ENCODE measurements at regions not wholly inside any gene's neighbourhood (a gene's known extent, or its start where the extent isn't known, plus 50 kb on each side); places are given as distances from the start of the nearest gene placed in this dataset.
A peak's percentile ranks its signal among the peaks of the same experiment; 100 is the strongest.
"Not testable (repeated sequence)": the region's sequence is repeated elsewhere in the genome, so short reads cannot be mapped to it uniquely, and the experiment has no call there.

GRCh38 chr22:44630826-44631225, 71.2 kb upstream of the PRR5 start:
- no peak for DNase-seq (ENCODE audit: low read depth)

- no peak for DNase-seq (ENCODE audit: low read depth)
Observed at GRCh38 chr22:44628835-44629234, 73.2 kb upstream of the PRR5 start.

GRCh38 chr22:44628273-44628672, 73.7 kb upstream of the PRR5 start:
- no peak for DNase-seq (ENCODE audit: low read depth)

- no peak for DNase-seq (ENCODE audit: low read depth)
Observed at GRCh38 chr22:44627521-44628139, 74.4 kb upstream of the PRR5 start.

- DNase-seq (ENCODE audit: low read depth) = peak; percentile 42
Observed at GRCh38 chr22:44625981-44626687, 75.9 kb upstream of the PRR5 start.

DNA sequence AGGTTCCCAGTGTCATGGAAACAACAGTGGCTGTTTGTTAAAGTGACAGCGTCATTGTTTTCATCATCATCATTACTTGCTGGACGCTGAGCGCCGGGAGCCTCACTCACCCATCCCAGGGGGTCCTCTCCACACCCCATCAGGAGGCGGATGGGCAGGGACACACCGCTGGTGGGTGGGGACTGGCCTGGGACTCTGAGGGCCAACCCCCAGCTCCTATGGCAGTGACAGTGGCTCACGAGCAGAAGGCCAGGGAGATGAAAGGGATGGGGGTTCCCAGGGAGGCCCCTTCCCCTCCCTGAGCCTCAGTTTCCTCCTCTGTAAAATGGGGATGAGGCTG, 76.6 kb upstream of the PRR5 start:
- no peak for DNase-seq (ENCODE audit: low read depth)

DNA sequence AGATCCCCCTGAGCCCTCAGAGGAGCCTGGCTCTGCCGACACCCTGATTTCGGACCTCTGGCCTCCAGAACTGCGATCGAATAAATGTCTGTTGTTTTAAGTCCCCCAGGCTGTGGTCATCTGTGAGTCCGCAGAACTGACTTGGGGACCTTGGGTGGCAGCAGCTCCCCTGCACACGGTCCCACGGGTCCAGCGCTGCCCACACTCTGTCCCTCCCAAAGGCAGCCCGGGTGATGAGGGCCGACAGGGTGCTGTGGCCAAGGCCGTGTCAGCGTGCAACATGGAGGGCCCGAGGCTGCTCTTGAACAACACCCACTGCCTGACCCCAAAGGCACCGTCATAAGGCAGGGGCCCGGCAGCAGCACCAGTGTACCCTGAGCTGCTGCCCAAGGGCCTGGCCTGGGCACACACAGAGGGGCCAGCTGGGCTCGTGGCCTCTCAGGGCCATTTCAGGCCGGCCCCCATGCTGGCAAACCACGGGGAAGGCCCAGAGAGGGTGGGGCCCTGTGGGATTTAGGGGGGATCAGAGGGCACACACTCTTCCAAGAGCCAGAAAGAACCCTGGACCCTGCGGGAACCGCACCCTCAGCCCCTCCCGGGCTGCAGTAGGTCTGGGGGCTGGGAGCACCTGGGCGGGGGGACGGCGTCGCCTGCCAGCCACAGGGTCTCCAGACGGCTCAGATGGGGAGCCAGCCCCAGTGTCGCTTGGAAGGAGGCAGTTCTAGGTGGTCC, 77.1 kb upstream of the PRR5 start:
- DNase-seq (ENCODE audit: low read depth) = no peak

- peak; percentile 34 for DNase-seq (ENCODE audit: low read depth)
Observed at GRCh38 chr22:44623771-44624510, 78.1 kb upstream of the PRR5 start.

GRCh38 chr22:44622679-44623078, 79.3 kb upstream of the PRR5 start:
- no peak for DNase-seq (ENCODE audit: low read depth)

GRCh38 chr22:44622147-44622427, 79.9 kb upstream of the PRR5 start:
- DNase-seq (ENCODE audit: low read depth) = no peak

DNA sequence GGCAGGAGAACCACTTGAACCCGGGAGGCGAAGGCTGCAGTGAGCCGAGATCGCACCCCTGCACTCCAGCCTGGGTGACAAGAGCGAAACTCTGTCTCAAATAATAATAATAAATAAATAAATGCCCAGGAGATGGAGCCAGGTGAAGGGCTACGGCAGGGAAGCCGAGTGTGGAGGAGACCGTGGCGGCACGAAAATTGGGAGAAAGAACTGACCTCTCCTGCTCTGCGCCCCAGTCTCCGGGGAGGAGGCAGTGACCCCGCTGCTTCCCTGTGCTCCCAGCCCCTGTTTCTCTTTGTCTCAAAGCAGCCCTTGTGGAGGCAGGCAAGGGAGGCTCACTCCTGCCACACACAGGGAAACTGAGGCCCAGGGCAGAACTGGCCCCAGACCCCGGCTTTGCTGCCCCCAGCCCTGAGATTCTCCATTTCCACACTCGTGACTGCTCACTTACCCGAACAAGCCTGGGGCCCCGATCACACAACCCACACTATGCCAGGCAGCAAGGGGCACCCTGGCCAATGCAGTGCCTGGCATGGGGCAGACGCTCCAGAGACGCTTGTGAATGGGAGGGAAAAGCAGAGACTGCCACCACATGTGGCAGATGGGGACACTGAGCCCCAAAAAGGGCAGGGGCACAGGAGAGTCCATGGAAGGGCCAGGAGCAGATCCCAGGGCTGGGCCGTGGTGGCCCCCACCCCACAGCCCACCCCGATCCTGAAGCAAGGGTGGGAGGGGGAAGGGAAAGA, 80.4 kb upstream of the PRR5 start:
- no peak for DNase-seq (ENCODE audit: low read depth)

DNA sequence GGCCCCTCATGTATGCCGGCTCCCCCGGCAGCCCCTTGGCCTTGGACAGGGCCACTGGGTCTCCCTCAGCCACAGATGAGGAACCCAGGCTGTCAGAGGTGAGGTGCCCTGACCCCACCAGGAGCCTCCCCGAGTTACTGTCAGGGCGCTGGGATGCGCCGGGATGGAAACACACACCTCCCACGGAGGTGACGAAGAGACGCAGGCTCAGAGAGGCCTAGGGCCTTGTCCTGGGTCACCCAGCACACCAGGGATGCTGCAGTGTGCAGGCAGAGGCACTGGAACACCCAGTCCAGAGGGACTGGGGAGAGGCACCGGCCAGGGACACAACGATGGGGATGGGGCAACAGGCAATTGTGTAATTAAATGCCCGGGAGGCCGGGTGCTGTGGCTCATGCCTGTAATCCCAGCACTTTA, 81.2 kb upstream of the PRR5 start:
- DNase-seq (ENCODE audit: low read depth) = no peak

GRCh38 chr22:44620129-44620840, 81.7 kb upstream of the PRR5 start:
- peak; percentile 65 for DNase-seq (ENCODE audit: low read depth)

DNA sequence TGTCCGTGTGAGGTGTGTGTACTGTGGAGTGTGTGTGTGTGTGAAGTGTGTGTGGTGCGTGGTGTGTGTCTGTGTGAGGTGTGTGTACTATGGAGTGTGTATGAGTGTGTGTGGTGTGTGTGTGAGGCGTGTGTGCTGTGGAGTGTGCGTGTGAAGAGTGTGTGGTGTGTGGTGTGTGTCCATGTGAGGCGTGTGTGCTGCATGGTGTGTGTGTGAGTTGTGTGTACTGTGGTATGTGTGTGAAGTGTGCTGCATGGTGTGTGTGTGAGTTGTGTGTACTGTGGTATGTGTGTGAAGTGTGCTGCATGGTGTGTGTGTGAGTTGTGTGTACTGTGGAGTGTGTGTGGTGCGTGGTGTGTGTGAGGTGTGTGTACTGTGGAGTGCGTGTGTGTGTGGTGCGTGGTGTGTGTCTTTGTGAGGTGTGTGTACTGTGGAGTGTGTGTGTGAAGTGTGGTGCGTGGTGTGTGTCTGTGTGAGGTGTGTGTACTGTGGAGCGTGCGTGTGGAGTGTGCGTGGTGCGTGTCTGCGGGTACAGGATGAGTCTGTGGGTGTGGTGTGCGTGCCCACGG, 82.4 kb upstream of the PRR5 start:
- DNase-seq (ENCODE audit: low read depth) = not testable (repeated sequence)

DNA sequence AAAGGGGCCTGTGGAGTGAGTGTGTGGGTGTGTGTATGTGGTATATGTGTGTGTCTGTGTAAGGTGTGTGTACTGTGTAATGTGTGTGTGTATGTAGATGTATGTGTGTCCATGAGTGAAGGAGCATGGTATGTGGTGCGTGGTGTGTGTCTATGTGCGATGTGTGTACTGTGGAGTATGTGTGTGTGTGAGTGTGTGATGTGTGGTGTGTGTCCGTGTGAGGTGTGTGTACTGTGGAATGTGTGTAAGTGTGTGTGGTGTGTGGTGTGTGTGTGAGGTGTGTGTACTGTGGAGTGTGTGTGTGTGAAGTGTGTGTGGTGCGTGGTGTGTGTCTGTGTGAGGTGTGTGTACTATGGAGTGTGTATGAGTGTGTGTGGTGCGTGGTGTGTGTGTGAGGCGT, 83.1 kb upstream of the PRR5 start:
- DNase-seq (ENCODE audit: low read depth) = not testable (repeated sequence)

DNA sequence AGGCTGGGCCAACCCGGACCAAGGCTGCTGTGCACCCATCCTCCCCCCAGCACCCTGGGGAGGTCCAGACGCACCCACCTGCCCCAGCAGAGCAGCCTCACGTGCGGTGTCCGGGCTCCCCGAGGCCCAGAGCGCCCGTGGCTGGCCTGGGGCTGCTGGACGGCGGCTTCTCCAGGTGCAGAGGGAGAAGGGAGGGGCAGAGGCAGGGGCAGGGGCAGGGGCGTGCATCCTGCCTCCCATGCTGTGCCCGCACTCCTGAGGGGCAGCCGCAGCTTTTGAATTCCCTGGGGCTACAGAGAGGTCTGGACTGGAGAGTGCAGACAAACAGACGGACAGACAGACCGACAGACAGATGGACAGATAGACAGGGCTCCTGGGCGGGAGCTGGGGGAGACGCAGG, 83.6 kb upstream of the PRR5 start:
- no peak for DNase-seq (ENCODE audit: low read depth)

DNA sequence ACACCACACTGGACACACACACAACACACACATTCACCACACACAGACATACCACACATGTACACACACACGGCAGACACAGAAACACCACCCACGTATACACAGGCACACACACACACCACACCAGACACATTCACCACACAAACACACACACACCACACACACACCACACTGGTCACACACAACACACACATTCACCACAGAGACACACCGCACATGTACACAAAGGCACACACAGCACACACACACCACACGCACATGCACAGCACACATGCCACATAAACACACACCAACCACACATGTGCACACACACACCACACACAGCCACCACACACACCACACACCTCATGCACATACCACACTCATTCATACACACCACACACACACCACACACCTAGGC, 84.2 kb upstream of the PRR5 start:
- DNase-seq (ENCODE audit: low read depth) = no peak

DNA sequence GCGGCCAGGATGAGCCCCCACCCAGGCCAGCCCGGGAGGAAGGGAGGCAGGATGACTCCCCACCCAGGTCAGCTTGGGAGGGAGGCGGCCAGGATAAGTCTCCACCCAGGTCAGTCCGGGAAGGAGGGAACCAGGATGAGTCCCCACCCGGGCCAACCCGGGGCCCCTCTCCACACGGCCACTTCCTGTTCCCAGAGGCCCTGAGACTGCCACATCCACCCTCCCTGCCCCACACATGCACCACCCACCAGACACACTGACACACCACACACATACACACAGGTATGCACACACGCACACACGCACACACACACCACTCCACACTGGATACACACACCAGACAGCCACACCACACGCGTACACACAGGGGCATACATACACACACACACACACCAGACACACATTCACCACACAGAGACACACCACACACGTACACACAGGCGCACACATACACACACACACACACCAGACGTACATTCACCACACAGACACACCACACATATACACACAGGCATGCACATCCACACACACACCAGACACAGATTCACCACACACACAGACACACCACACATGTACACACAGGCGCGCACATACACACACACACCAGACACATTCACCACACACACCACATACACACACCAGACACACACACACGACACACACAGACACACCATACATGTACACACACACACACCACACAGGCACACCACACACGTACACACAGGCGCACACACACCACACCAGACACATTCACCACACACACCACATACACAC, 84.9 kb upstream of the PRR5 start:
- no peak for DNase-seq (ENCODE audit: low read depth)

DNA sequence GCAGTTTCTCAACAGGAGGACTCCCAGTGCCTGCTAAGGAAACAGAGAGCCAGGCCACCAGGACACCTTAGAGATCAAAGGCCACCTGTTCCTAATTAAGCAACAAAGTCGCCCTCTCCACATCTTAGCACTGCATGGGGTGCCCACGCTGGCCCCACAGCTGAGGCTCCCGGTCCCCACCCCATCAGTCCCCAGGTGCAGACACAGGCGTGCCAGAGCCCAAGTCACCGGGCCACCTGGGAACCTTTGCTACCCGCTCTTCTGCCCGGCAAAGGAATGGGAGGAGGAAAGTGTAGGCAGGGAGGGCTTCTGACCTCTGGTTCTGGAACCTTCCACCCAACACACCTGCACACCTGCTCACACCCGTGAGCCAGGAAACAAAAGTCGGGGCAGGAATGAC, 85.5 kb upstream of the PRR5 start:
- DNase-seq (ENCODE audit: low read depth) = no peak

DNA sequence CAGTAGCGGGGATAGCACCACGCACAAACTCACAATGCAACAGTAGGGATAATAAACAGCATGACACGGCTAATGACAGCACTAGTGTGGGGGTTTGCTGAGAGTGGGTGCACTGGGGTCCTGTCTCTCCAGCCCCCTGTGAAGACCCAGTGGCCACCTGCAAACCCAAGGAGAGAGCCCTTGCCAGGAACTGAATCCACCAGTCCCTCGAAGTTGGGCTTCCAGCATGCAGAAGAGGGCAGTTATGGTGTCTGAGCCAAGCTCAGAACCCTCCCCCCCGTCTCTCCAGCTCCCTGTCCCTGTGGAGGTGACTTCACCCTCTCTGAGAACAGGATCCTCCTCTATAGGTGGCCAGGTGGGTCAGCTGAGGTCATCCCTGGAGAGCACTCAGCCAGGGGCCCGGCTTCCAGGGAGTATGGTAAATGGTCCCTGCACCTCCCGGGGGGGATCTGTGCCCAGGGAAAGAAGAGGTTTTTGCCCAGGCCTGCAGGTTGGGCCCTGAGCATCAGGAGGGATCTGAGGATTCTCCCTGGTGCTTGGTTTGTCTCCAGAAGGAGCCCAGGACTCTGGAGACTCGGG, 86.3 kb upstream of the PRR5 start:
- DNase-seq (ENCODE audit: low read depth) = no peak
